Spleen (tissue), 7 donors: ENCODE measurements at regions not wholly inside any gene's neighbourhood (a gene's known extent, or its start where the extent isn't known, plus 50 kb on each side); places are given as distances from the start of the nearest gene placed in this dataset.

Experiments
- POLR2A ChIP-seq, 3 donors: fragments of 450-650 bp; IDR thresholded peaks; one replicate each; pipeline ENCODE4 v1.5.1; 2017; ENCODE audit warnings: antibody characterized with exemption in 3 of 3, mild to moderate bottlenecking in 1 of 3
- POLR2AphosphoS5 ChIP-seq, 3 donors: sonication (generic); formaldehyde crosslinking; IDR thresholded peaks; one replicate each; pipeline ENCODE4 v1.5.1; 2017; ENCODE audit warnings: antibody characterized with exemption in 3 of 3
- TF ChIP-seq, protein P1 (sequence below), 11 experiments: fragments of 200-600 bp in 7 of 11; fragments of 450-650 bp in 4 of 11; sonication (generic) in 4 of 11; IDR thresholded peaks in 8 of 11; conservative IDR thresholded peaks in 3 of 11; 1 replicate in 7 of 11; 2 replicates in 4 of 11; pipeline versions ENCODE4 v1.4.0 to v1.8.0; 2016 to 2021; ENCODE audit warnings: antibody characterized with exemption in 11 of 11, inconsistent platforms in 4 of 11, mild to moderate bottlenecking in 1 of 11
- donor health status: DM: no; HTN: no; CAD: no; lungs with moderate emphysema.
- donor health status: DM: no; HTN: no; CAD: no.
- donor health status: DM: no; HTN: no; CAD: no.

GRCh38 chr7:10211861-10212260 is 761.8 kb upstream of the PHF14 start:
- no peak for TF ChIP-seq POLR2A (IDR thresholded peaks at IDR 0.05)
- TF ChIP-seq, protein P1, sequence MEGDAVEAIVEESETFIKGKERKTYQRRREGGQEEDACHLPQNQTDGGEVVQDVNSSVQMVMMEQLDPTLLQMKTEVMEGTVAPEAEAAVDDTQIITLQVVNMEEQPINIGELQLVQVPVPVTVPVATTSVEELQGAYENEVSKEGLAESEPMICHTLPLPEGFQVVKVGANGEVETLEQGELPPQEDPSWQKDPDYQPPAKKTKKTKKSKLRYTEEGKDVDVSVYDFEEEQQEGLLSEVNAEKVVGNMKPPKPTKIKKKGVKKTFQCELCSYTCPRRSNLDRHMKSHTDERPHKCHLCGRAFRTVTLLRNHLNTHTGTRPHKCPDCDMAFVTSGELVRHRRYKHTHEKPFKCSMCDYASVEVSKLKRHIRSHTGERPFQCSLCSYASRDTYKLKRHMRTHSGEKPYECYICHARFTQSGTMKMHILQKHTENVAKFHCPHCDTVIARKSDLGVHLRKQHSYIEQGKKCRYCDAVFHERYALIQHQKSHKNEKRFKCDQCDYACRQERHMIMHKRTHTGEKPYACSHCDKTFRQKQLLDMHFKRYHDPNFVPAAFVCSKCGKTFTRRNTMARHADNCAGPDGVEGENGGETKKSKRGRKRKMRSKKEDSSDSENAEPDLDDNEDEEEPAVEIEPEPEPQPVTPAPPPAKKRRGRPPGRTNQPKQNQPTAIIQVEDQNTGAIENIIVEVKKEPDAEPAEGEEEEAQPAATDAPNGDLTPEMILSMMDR (IDR thresholded peaks at IDR 0.05 in 8 of 11, conservative IDR thresholded peaks at IDR 0.05 in 3 of 11), result no peak
- no peak for TF ChIP-seq POLR2AphosphoS5 (IDR thresholded peaks at IDR 0.05)
